ENCODE measurements at regions not wholly inside any gene's neighbourhood (a gene's known extent, or its start where the extent isn't known, plus 50 kb on each side); places are given as distances from the start of the nearest gene placed in this dataset.

DNA sequence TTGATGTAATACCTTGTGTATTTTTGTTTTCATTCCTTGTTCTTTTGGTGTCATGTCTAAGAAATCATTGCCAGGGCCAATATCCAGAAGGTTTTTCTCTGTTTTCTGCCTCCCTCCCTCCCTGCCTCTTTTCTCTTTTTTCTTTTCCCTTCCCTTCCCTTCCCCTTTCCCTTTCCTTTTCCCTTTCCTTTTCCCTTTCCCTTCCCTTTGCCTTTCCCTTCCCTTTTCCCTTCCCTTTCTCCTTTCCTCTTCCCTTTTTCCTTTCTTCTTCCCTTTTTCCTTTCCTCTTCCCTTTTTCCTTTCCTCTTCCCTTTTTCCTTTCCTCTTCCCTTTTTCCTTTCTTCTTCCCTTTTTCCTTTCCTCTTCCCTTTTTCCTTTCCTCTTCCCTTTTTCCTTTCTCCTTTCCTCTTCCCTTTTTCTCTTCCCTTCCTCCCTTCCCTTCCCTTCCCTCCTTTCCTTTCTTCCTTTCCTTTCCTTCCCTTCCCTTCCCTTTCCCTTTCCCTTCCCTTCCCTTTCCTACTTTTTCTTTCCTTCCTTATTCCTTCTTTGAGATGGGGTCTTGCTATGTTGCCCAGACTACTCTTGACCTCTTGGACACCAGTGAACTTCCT, 646.1 kb downstream of the RAPGEF2 start:
- no peak for TF ChIP-seq CTCF (IDR thresholded peaks at IDR 0.05; ENCODE audit: low read depth, low read length)
- no peak for TF ChIP-seq EZH2phosphoT487 (IDR thresholded peaks at IDR 0.05; ENCODE audit: low read depth)

Data from OCI-LY3 (cell line).